AG10803 (cell line): ENCODE measurements at regions not wholly inside any gene's neighbourhood (a gene's known extent, or its start where the extent isn't known, plus 50 kb on each side); places are given as distances from the start of the nearest gene placed in this dataset.
A peak's percentile ranks its signal among the peaks of the same experiment; 100 is the strongest.

Experiments
- DNase-seq: peaks from one replicate; pipeline ENCODE4 v3.0.0; 2010; ENCODE audit warnings: low read depth
- H3K4me3 ChIP-seq: 2 replicates; pipeline ENCODE4 v1.5.1; 2011; ENCODE audit warnings: mild to moderate bottlenecking, low read length, control low read depth
- TF ChIP-seq, protein P1 (sequence below): conservative IDR thresholded peaks from 2 replicates; pipeline ENCODE4 v1.5.1; 2011; ENCODE audit warnings: mild to moderate bottlenecking, low read length, control low read depth, inconsistent platforms

DNA sequence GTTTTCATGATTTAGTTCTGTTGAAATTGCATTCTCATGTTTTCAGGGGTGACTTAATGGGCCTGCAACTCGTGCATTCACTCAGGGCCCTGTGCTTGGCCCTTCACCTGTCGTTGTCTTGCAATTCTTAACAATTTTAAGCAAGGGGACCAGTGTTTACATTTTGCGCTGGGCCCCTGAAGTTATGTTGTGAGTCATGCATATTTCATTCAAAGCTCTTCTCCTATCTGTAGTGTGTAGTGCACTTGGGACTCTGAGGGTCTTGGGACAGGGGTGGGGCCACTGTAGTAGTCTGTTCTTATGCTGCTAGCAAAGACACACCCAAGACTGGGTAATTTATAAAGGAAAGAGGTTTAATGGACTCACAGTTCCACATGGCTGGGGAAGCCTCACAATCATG lies 211.2 kb upstream of the RXFP2 start:
- DNase-seq, result no peak
- no peak overlapping the region for H3K4me3 ChIP-seq
- TF ChIP-seq, protein P1, sequence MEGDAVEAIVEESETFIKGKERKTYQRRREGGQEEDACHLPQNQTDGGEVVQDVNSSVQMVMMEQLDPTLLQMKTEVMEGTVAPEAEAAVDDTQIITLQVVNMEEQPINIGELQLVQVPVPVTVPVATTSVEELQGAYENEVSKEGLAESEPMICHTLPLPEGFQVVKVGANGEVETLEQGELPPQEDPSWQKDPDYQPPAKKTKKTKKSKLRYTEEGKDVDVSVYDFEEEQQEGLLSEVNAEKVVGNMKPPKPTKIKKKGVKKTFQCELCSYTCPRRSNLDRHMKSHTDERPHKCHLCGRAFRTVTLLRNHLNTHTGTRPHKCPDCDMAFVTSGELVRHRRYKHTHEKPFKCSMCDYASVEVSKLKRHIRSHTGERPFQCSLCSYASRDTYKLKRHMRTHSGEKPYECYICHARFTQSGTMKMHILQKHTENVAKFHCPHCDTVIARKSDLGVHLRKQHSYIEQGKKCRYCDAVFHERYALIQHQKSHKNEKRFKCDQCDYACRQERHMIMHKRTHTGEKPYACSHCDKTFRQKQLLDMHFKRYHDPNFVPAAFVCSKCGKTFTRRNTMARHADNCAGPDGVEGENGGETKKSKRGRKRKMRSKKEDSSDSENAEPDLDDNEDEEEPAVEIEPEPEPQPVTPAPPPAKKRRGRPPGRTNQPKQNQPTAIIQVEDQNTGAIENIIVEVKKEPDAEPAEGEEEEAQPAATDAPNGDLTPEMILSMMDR, result no peak

DNA sequence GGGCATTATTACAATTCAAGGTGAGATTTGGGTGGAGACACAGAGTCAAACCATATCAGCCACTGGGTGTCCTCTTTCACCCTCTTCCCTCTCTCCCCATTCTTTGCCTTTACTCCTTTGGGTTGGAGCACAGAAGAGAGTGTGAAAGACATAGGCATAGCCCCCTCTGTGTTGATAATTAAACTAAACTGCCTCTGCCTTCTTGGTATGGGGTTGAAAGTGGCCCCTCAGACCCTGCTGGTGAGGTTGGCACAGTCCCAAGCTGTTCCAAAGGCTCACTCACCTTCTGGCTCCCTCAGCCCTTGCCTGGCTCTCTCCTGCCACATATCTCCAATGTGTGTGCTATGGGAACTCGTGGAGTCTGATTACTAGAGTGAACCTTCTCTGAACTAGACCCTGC lies 210.6 kb upstream of the RXFP2 start:
- DNase-seq, result no peak
- TF ChIP-seq, protein P1, result no peak
- no peak overlapping the region for H3K4me3 ChIP-seq

DNA sequence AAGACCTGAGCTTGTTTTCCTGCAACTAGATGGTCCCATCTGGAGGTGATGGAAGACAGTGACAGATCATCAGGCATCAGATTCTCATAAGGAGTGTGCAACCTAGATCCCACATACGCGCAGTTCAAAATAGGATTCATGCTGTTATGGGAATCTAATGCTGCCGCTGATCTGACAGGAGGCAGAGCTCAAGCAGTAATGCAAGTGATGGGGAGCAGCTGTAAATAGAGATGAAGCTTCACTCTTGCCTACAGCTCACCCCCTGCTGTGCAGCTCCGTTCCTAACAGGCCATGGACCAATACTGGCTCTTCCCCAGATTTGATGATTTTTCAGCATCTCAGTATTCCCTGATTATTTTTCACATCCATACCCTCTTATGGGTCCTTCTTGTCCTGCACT lies 208.4 kb upstream of the RXFP2 start:
- TF ChIP-seq, protein P1, result no peak
- H3K4me3 ChIP-seq, result no peak overlapping the region
- no peak for DNase-seq

DNA sequence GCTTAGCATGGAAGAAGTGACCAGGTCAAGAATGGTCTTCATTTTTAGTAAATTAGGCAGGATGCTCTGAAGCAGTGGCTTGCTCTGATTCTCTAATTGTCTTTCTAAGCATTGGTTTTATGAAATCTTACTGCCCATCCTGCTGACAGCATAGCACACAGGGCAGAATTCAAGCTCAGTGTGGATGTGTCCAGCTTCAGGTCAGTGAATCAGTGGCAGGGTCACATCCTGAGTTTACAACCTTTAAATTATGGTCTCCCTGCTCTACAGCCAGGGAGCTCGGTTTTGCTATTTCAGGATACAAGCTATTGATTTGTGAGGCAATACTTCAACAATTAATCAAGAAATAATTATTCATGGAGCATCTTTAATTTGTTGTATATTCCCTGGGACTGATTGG lies 202.3 kb upstream of the RXFP2 start:
- no peak overlapping the region for H3K4me3 ChIP-seq
- no peak for DNase-seq
- TF ChIP-seq, protein P1, result no peak

DNA sequence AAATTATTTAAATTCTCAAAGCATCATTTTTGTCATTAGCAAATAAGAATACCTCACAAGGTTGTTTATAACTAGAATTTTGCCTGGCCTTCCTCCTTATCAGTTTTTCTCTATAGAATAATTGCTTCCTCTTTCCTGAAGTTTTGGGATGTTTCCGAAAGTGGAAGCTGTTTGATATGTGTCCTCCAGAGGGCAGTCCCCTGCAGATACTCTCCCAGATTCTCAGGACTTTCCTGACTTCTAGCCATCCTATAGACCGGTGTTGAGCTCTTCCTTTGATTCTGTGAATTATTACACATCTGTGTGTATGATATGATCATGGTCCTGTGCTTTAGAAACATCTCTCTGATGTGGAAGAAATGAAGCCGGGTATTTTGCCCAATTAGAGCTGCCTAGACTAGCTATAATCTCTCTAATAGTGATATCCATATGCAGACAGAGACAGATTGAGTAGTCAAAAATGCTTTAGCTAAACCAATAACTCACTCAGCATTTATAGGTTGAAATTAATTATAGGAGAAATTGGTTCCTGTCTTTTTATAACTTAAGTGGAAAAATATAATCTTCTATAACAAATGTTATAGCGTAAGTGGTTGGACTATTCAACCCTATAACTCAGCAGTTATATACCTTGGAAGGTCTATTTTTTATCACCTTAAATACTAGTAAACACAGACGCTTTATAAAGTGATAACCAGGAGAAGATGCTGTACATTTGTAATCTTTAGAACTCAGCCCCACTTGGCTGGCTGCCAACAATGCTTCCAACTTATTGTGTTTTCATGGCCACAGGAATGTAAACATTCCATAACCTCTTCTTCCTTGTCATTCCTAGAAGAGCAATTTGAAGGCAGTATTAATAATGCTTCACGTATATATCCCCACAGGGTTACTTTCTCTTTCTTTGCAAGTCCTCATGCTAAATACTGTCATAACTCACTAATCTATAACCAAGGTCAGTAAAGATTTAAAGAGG lies 201.0 kb upstream of the RXFP2 start:
- DNase-seq, result peak; percentile 52
- TF ChIP-seq, protein P1, result peak; percentile 91
- no peak overlapping the region for H3K4me3 ChIP-seq

DNA sequence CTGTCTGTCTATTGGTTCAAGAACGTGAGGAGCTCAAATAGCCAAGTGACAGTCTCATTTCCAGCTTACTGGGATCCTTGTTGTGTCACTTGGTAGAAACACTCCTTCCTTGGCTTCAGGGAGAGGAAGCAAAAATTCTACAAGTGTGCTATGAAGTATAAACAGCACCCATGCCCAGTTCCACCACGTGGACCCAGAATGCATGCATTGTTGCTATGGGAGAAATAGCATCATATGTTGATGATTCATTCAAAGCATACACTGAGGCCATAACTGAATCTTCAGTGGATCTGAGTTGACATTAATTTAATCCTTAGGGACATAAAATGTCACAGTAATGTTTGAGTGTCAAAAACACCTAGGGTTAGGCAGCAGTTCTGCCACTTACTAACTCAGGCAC lies 199.0 kb upstream of the RXFP2 start:
- TF ChIP-seq, protein P1, result no peak
- no peak overlapping the region for H3K4me3 ChIP-seq
- DNase-seq, result no peak

DNA sequence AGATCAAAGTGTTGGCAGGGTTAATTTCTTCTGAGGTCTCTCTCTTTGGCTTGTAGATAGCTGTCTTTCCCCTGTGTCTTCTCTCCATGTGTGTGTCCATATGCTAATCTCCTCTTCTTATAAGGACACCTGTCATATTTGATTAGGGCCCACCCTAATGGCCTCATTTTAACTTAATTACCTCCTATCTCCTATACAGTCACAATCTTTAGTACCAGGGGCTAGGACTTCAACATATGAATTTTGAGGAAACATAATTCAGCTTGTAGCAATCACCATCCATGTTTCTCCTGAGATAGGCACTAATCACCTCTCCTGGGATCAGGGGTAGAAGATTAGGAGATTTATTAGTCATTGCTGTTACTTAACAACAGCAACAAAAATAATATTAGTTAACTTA lies 196.1 kb upstream of the RXFP2 start:
- TF ChIP-seq, protein P1, result no peak

More for the DNA sequence above, 196.1 kb upstream of the RXFP2 start:
- DNase-seq, result no peak
- no peak overlapping the region for H3K4me3 ChIP-seq
